HepG2 (cell line): ENCODE measurements at regions not wholly inside any gene's neighbourhood (a gene's known extent, or its start where the extent isn't known, plus 50 kb on each side); places are given as distances from the start of the nearest gene placed in this dataset.

Source experiments
- ATAC-seq: fragments of 200-7000 bp; cut with Tn5 transposase; 3 replicates; pipeline ENCODE4 v1.9.1; 2020; ENCODE audit warnings: mild to moderate bottlenecking, moderate library complexity
- BruUV-seq: library from RNA; stranded (reverse); fragments of 400-500 nt; replicated peaks from 2 replicates; lab custom pipeline; 2021; lab: Mats Ljungman, UMichigan
- CTCF ChIA-PET: fragments of 300-600 bp; formaldehyde crosslinking; extraction: SDS; loops from one replicate; lab custom pipeline; 2021; ENCODE audit warnings: low total read pairs, inconsistent platforms, low intra/inter-chr PET ratio; lab: Yijun Ruan, JAX
- POLR2A ChIA-PET: fragments of 350-600 bp; sonication (Branson Sonifier 250); formaldehyde crosslinking; loops from one replicate; lab custom pipeline; 2020; ENCODE audit warnings: antibody characterized with exemption, inconsistent platforms; lab: Yijun Ruan, JAX
- DNase-seq: peaks from one replicate; pipeline ENCODE4 v3.0.0-alpha.2; 2015; ENCODE audit warnings: low spot score
- FAIRE-seq: peaks from 3 replicates; lab custom pipeline; 2011; peaks lifted over from hg19 to GRCh38; lab: Jason Lieb, UNC
- H2AFZ ChIP-seq: one replicate; pipeline ENCODE4 v1.6.1; 2011; ENCODE audit warnings: low read length, inconsistent platforms
- H3K27ac ChIP-seq: fragments of 300-600 bp; 3 replicates; pipeline ENCODE4 v1.8.0; 2011; ENCODE audit warnings: mixed run types, mild to moderate bottlenecking, mixed read lengths, low read length, inconsistent platforms; ENCODE audit not compliant: insufficient read depth; ENCODE audit errors: extremely low read length
- H3K27me3 ChIP-seq, 2 experiments: fragments of 200-600 bp in 1 of 2; 2 replicates in 1 of 2; 3 replicates in 1 of 2; pipeline versions ENCODE4 v1.6.0 to v1.8.0; 2011; ENCODE audit warnings: low read length in 2 of 2, mild to moderate bottlenecking in 2 of 2, moderate library complexity in 2 of 2, inconsistent platforms in 1 of 2; ENCODE audit not compliant: insufficient read depth in 2 of 2, control insufficient read depth in 1 of 2
- H3K36me3 ChIP-seq, 2 experiments: fragments of 200-600 bp in 1 of 2; replicated peaks in 1 of 2; 2 replicates in 1 of 2; 3 replicates in 1 of 2; pipeline versions ENCODE4 v1.5.1 to v1.8.0; 2011; ENCODE audit warnings: low read length in 2 of 2, inconsistent platforms in 1 of 2; ENCODE audit not compliant: insufficient read depth in 2 of 2, control insufficient read depth in 1 of 2
- H3K4me1 ChIP-seq: 2 replicates; pipeline ENCODE4 v1.5.1; 2012; ENCODE audit warnings: low read length, inconsistent platforms; ENCODE audit not compliant: insufficient read depth
- H3K4me2 ChIP-seq: 2 replicates; pipeline ENCODE4 v1.6.0; 2011; ENCODE audit warnings: low read depth, low read length, inconsistent platforms
- H3K4me3 ChIP-seq, 3 experiments: fragments of 200-600 bp in 1 of 3; sonication (generic), shearing (Covaris generic) in 1 of 3; replicated peaks in 1 of 3; 2 replicates each; pipeline ENCODE4 v1.5.1; 2011 to 2016; ENCODE audit warnings: low read length in 3 of 3, inconsistent platforms in 2 of 3, low read depth in 2 of 3, mild to moderate bottlenecking in 2 of 3, control low read depth in 1 of 3, mixed read lengths in 1 of 3; ENCODE audit not compliant: insufficient read depth in 1 of 3
- H3K79me2 ChIP-seq: one replicate; pipeline ENCODE4 v1.6.1; 2011; ENCODE audit warnings: low read length, inconsistent platforms; ENCODE audit not compliant: insufficient read depth
- H3K9ac ChIP-seq: 2 replicates; pipeline ENCODE4 v1.6.0; 2011; ENCODE audit warnings: mild to moderate bottlenecking, low read depth, low read length, inconsistent platforms; ENCODE audit not compliant: insufficient read depth
- H3K9me3 ChIP-seq: 2 replicates; pipeline ENCODE4 v1.5.1; 2012; ENCODE audit warnings: mild to moderate bottlenecking, low read length
- H4K20me1 ChIP-seq: 2 replicates; pipeline ENCODE4 v1.6.0; 2011; ENCODE audit warnings: inconsistent platforms, mild to moderate bottlenecking, low read length, moderate library complexity; ENCODE audit not compliant: insufficient read depth
- CCDC6 ChIP-seq: sonication (generic); formaldehyde crosslinking; IDR thresholded peaks from 2 replicates; pipeline ENCODE4 v1.8.1; 2022; ENCODE audit warnings: mild to moderate bottlenecking, missing genetic modification reagents, moderate library complexity
- FOXK1 ChIP-seq: sonication (generic); formaldehyde crosslinking; IDR thresholded peaks from 2 replicates; pipeline ENCODE4 v1.4.0; 2020; ENCODE audit warnings: low read depth, missing genetic modification reagents, borderline replicate concordance
- PLRG1 ChIP-seq: fragments of 450-650 bp; conservative IDR thresholded peaks from 2 replicates; pipeline ENCODE4 v1.6.1; 2016
- PTBP1 ChIP-seq: fragments of 200-400 bp; formaldehyde crosslinking; IDR thresholded peaks from 2 replicates; pipeline ENCODE4 v1.6.1; 2018; ENCODE audit warnings: low read length, low read depth; ENCODE audit not compliant: poor library complexity, severe bottlenecking
- RXRA ChIP-seq: sonication (generic); formaldehyde crosslinking; IDR thresholded peaks from 2 replicates; pipeline ENCODE4 v1.5.1; 2020; ENCODE audit warnings: missing genetic modification reagents
- TBP ChIP-seq: sonication (generic); formaldehyde crosslinking; IDR thresholded peaks from 2 replicates; pipeline ENCODE4 v1.5.0; 2020; ENCODE audit warnings: missing genetic modification reagents
- ZMYM3 ChIP-seq: sonication (generic); formaldehyde crosslinking; IDR thresholded peaks from 2 replicates; pipeline ENCODE4 v1.5.1; 2020; ENCODE audit warnings: mild to moderate bottlenecking, missing genetic modification reagents
- ZNF263 ChIP-seq: sonication (generic); formaldehyde crosslinking; IDR thresholded peaks from 2 replicates; pipeline ENCODE4 v1.4.0; 2020; ENCODE audit warnings: missing genetic modification reagents
- ZNF569 ChIP-seq: sonication (generic); formaldehyde crosslinking; IDR thresholded peaks from 2 replicates; pipeline ENCODE4 v1.5.0; 2020; ENCODE audit warnings: mild to moderate bottlenecking, missing genetic modification reagents, moderate library complexity, borderline replicate concordance
- ZNF660 ChIP-seq: sonication (generic); formaldehyde crosslinking; IDR thresholded peaks from 2 replicates; pipeline ENCODE4 v1.5.1; 2020; ENCODE audit warnings: mild to moderate bottlenecking, low read depth, missing genetic modification reagents, borderline replicate concordance
- WGBS: methylation state at CpG from one replicate; pipeline ENCODE4 v1.1.6; 2017; ENCODE audit warnings: low lambda C conversion rate; 5-methylcytosine and 5-hydroxymethylcytosine counted together
- in situ Hi-C: cut with HindIII; loops from 2 replicates; pipeline ENCODE4 v1.10.0; 2017; ENCODE audit warnings: low pct_unique_long_range_greater_than_20kb; ENCODE audit not compliant: extremely low pct_ligation_motif_present
- intact Hi-C: fragments of 100-400 bp; cut with micrococcal nuclease; formaldehyde crosslinking; loops from one replicate; pipeline ENCODE4 v1.10.0; 2022; ENCODE audit not compliant: unreplicated experiment
- TF ChIP-seq, protein P1 (sequence below): sonication (generic); formaldehyde crosslinking; IDR thresholded peaks from 2 replicates; pipeline ENCODE4 v1.4.0; 2020; ENCODE audit warnings: missing genetic modification reagents; ENCODE audit errors: not compliant biosample characterization
- TF ChIP-seq, protein P2 (sequence below): IDR thresholded peaks from 2 replicates; pipeline ENCODE4 v1.4.0; 2020; ENCODE audit warnings: mild to moderate bottlenecking, missing genetic modification reagents
- TF ChIP-seq, protein P3 (sequence below): sonication (generic); formaldehyde crosslinking; IDR thresholded peaks from 2 replicates; pipeline ENCODE4 v1.4.0; 2020; ENCODE audit warnings: mild to moderate bottlenecking, missing genetic modification reagents

DNA sequence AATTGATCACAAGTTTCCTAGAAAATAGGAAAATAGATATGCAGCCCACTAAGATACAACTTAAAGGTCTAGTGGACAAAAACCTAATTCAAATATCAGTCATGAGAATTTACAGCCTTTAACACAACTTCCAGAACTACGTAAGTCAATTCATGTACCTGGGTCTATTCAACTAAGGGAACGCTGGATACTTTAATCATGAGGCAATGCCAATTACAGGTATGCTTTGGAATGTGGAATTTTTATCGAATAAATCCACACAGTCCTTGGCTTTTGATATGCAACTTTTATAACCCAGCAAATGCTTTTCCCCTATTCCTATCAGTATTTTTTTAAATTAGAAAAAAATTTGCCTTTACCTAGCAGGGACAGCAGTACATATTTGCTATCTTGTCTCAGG lies 289.5 kb upstream of the FAT3 start:
- H3K9me3 ChIP-seq: peaks cover 18% of the 10 kb centered on the region; the same call in 1 of the 2 replicates
- FAIRE-seq (no peak), DNase-seq (no peak), ATAC-seq (no peak)
- no peak overlapping the region for H3K4me3 ChIP-seq
- no peaks in the 10 kb centered on the region for H4K20me1 ChIP-seq
- BruUV-seq: no TSS peak
- in situ Hi-C loops (no loop called here), intact Hi-C loops (no loop called here)
- no peaks in the 10 kb centered on the region for H3K27me3 ChIP-seq
- no peak overlapping the region for H2AFZ ChIP-seq
- POLR2A ChIA-PET: no interaction called here
- no peak overlapping the region for H3K4me2 ChIP-seq
- no peaks in the 10 kb centered on the region for H3K36me3 ChIP-seq
- WGBS: 4% methylated on average over 3 of the region's 3 CpGs
- CTCF ChIA-PET: no interaction called here
- H3K79me2 ChIP-seq: no peaks in the 10 kb centered on the region
- H3K4me1 ChIP-seq: no peaks in the 10 kb centered on the region
- no peak overlapping the region for H3K9ac ChIP-seq
- no peak for TF ChIP-seq ZNF569 (CRISPR knock-in tag)
- TF ChIP-seq, protein P1, sequence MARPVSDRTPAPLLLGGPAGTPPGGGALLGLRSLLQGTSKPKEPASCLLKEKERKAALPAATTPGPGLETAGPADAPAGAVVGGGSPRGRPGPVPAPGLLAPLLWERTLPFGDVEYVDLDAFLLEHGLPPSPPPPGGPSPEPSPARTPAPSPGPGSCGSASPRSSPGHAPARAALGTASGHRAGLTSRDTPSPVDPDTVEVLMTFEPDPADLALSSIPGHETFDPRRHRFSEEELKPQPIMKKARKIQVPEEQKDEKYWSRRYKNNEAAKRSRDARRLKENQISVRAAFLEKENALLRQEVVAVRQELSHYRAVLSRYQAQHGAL (CRISPR knock-in tag): no peak
- TF ChIP-seq TBP: no peak
- TF ChIP-seq ZMYM3: no peak
- TF ChIP-seq, all 625 proteins: peak for 0
- no peak overlapping the region for H3K27ac ChIP-seq

DNA sequence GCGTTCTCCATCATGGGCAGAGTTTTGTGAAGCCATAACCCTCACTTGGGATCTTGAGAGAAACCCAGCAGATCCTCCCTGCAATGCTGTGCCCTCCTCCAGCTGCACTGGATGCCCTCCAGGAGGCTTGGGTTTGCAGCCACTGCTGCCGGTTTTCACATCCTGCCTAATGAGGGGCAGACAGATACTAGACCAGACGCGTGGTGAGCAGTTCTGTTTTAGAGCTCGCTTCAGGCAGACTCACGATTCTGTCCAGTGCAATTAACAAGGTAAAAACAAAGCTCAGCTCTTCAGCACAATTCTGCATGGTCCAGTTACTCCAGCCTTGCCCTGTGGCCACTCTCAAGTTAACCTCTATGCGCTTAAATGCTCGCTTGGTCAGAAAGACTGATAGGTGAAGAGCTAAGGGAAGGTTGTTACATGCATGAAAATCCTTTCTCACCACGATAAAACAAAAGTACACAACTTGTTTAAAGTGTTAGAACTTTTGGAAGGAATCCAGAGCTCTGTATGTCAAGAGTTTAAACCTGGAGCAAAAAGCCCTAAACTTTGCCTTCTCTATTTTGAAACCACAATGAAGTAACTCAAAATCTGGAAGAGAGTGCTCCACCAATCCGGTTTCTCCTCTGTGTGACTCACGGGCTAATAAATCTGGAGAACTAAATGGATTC lies 292.3 kb upstream of the FAT3 start:
- ATAC-seq (no peak), FAIRE-seq (no peak), DNase-seq (no peak)
- Histone ChIP-seq H3K9ac (no peak overlapping the region), H3K36me3 (no peaks in the 10 kb centered on the region), H4K20me1 (no peaks in the 10 kb centered on the region), H3K79me2 (no peaks in the 10 kb centered on the region), H3K4me2 (no peak overlapping the region), H3K9me3 (peaks cover 22% of the 10 kb centered on the region; the same call in 1 of the 2 replicates), H3K27ac (no peak overlapping the region), H3K27me3 (no peaks in the 10 kb centered on the region), H3K4me3 (no peak overlapping the region), H3K4me1 (no peaks in the 10 kb centered on the region), H2AFZ (no peak overlapping the region)
- POLR2A ChIA-PET: no interaction called here
- CTCF ChIA-PET: no interaction called here
- intact Hi-C loops: no loop called here
- in situ Hi-C loops: no loop called here
- 3% methylated on average over 10 of the region's 11 CpGs for WGBS
- BruUV-seq: no TSS peak
- no peak for TF ChIP-seq PLRG1
- TF ChIP-seq, protein P2, sequence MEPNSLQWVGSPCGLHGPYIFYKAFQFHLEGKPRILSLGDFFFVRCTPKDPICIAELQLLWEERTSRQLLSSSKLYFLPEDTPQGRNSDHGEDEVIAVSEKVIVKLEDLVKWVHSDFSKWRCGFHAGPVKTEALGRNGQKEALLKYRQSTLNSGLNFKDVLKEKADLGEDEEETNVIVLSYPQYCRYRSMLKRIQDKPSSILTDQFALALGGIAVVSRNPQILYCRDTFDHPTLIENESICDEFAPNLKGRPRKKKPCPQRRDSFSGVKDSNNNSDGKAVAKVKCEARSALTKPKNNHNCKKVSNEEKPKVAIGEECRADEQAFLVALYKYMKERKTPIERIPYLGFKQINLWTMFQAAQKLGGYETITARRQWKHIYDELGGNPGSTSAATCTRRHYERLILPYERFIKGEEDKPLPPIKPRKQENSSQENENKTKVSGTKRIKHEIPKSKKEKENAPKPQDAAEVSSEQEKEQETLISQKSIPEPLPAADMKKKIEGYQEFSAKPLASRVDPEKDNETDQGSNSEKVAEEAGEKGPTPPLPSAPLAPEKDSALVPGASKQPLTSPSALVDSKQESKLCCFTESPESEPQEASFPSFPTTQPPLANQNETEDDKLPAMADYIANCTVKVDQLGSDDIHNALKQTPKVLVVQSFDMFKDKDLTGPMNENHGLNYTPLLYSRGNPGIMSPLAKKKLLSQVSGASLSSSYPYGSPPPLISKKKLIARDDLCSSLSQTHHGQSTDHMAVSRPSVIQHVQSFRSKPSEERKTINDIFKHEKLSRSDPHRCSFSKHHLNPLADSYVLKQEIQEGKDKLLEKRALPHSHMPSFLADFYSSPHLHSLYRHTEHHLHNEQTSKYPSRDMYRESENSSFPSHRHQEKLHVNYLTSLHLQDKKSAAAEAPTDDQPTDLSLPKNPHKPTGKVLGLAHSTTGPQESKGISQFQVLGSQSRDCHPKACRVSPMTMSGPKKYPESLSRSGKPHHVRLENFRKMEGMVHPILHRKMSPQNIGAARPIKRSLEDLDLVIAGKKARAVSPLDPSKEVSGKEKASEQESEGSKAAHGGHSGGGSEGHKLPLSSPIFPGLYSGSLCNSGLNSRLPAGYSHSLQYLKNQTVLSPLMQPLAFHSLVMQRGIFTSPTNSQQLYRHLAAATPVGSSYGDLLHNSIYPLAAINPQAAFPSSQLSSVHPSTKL: no peak
- TF ChIP-seq ZNF660: no peak
- no peak for TF ChIP-seq CCDC6
- TF ChIP-seq FOXK1 (CRISPR knock-in tag): no peak
- no peak for TF ChIP-seq PTBP1
- TF ChIP-seq ZNF263: no peak
- no peak for TF ChIP-seq RXRA (CRISPR knock-in tag)
- TF ChIP-seq, protein P3, sequence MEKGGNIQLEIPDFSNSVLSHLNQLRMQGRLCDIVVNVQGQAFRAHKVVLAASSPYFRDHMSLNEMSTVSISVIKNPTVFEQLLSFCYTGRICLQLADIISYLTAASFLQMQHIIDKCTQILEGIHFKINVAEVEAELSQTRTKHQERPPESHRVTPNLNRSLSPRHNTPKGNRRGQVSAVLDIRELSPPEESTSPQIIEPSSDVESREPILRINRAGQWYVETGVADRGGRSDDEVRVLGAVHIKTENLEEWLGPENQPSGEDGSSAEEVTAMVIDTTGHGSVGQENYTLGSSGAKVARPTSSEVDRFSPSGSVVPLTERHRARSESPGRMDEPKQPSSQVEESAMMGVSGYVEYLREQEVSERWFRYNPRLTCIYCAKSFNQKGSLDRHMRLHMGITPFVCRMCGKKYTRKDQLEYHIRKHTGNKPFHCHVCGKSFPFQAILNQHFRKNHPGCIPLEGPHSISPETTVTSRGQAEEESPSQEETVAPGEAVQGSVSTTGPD (CRISPR knock-in tag): no peak
